Endodermal cell (in vitro differentiated cells): ENCODE measurements at regions not wholly inside any gene's neighbourhood (a gene's known extent, or its start where the extent isn't known, plus 50 kb on each side); places are given as distances from the start of the nearest gene placed in this dataset.

Source experiments
- DNase-seq: peaks from one replicate; pipeline ENCODE4 v3.0.0-alpha.2; 2017
- H3K27ac ChIP-seq: 2 replicates; pipeline ENCODE4 v1.5.1; 2013; ENCODE audit warnings: mild to moderate bottlenecking, low read depth, low read length, moderate library complexity
- H3K27me3 ChIP-seq: 2 replicates; pipeline ENCODE4 v1.6.1; 2013; ENCODE audit warnings: mild to moderate bottlenecking, low read length, moderate library complexity; ENCODE audit not compliant: insufficient read depth, control insufficient read depth, poor library complexity, severe bottlenecking
- H3K36me3 ChIP-seq: 2 replicates; pipeline ENCODE4 v1.7.0; 2013; ENCODE audit warnings: mild to moderate bottlenecking, low read length, moderate library complexity; ENCODE audit not compliant: control insufficient read depth, insufficient read depth
- H3K4me1 ChIP-seq: one replicate; pipeline ENCODE4 v1.7.0; 2013; ENCODE audit warnings: low read length; ENCODE audit not compliant: control insufficient read depth, insufficient read depth
- H3K4me3 ChIP-seq: 2 replicates; pipeline ENCODE4 v1.5.1; 2013; ENCODE audit warnings: mild to moderate bottlenecking, low read length, moderate library complexity
- H3K9ac ChIP-seq: 2 replicates; pipeline ENCODE4 v1.6.1; 2013; ENCODE audit warnings: mild to moderate bottlenecking, low read length, moderate library complexity; ENCODE audit not compliant: poor library complexity, severe bottlenecking; ENCODE audit errors: extremely low read depth
- H3K9me3 ChIP-seq: 2 replicates; pipeline ENCODE4 v1.6.1; 2013; ENCODE audit warnings: mild to moderate bottlenecking, low read length, moderate library complexity; ENCODE audit not compliant: control insufficient read depth
- H3K27ac Mint-ChIP-seq: 2 replicates; pipeline ENCODE4 v1.8.0; 2020; ENCODE audit warnings: mixed read lengths
- H3K27me3 Mint-ChIP-seq: 2 replicates; pipeline ENCODE4 v1.8.0; 2021; ENCODE audit warnings: mild to moderate bottlenecking, mixed read lengths; ENCODE audit not compliant: insufficient read depth
- H3K36me3 Mint-ChIP-seq: 2 replicates; pipeline ENCODE4 v1.8.0; 2020; ENCODE audit warnings: low read depth, mixed read lengths
- H3K4me1 Mint-ChIP-seq: 2 replicates; pipeline ENCODE4 v1.8.0; 2020; ENCODE audit warnings: mixed read lengths
- H3K4me3 Mint-ChIP-seq: 2 replicates; pipeline ENCODE4 v1.8.0; 2020; ENCODE audit warnings: mild to moderate bottlenecking, moderate library complexity, mixed read lengths
- H3K9me3 Mint-ChIP-seq: 2 replicates; pipeline ENCODE4 v1.8.0; 2020; ENCODE audit warnings: mild to moderate bottlenecking, mixed read lengths
- CTCF ChIP-seq: fragments of 200-600 bp; sonication (generic); conservative IDR thresholded peaks from 2 replicates; pipeline ENCODE4 v1.5.0; 2021; ENCODE audit warnings: antibody characterized with exemption, mild to moderate bottlenecking
- WGBS, 2 experiments: methylation state at CpG; one replicate each; pipeline versions ENCODE4 v1.1.5 to v1.1.7; 2013; ENCODE audit warnings: missing lambda C conversion rate in 2 of 2, mixed read lengths in 1 of 2; ENCODE audit not compliant: insufficient coverage in 1 of 2, insufficient read length in 1 of 2; 5-methylcytosine and 5-hydroxymethylcytosine counted together

- no peak overlapping the region for H3K4me3 Mint-ChIP-seq
- no peaks in the 10 kb centered on the region for H3K27me3 Mint-ChIP-seq
Observed at GRCh38 chr11:135073381-135073780, 661.3 kb upstream of the B3GAT1 start.

GRCh38 chr11:135069890-135070289 is 657.8 kb upstream of the B3GAT1 start:
- no peak overlapping the region for H3K9ac ChIP-seq
- H3K9me3 ChIP-seq, result peaks cover 5% of the 10 kb centered on the region
- H3K27ac ChIP-seq, result no peak overlapping the region
- H3K27ac Mint-ChIP-seq, result no peak overlapping the region
- no peaks in the 10 kb centered on the region for H3K4me1 ChIP-seq
- H3K9me3 Mint-ChIP-seq, result peaks cover 21% of the 10 kb centered on the region
- peaks cover 2% of the 10 kb centered on the region for H3K27me3 Mint-ChIP-seq
- H3K4me3 Mint-ChIP-seq, result no peak overlapping the region
- no peaks in the 10 kb centered on the region for H3K36me3 Mint-ChIP-seq
- no peaks in the 10 kb centered on the region for H3K36me3 ChIP-seq
- no peaks in the 10 kb centered on the region for H3K4me1 Mint-ChIP-seq
- no peaks in the 10 kb centered on the region for H3K27me3 ChIP-seq
- no peak for DNase-seq
- H3K4me3 ChIP-seq, result no peak overlapping the region
- 59 to 66% methylated on average over 4 of the region's 4 CpGs for WGBS, 2 experiments
- no peak for TF ChIP-seq CTCF

More at GRCh38 chr11:135073381-135073780, 661.3 kb upstream of the B3GAT1 start:
- Mint-ChIP-seq H3K9me3 (peaks cover 28% of the 10 kb centered on the region), H3K27ac (no peak overlapping the region), H3K36me3 (no peaks in the 10 kb centered on the region), H3K4me1 (no peaks in the 10 kb centered on the region)
- 67 to 80% methylated on average over 7 of the region's 7 CpGs for WGBS, 2 experiments
- H3K4me3 ChIP-seq, result no peak overlapping the region
- no peaks in the 10 kb centered on the region for H3K4me1 ChIP-seq
- no peak overlapping the region for H3K27ac ChIP-seq
- no peak for DNase-seq
- H3K36me3 ChIP-seq, result no peaks in the 10 kb centered on the region
- H3K27me3 ChIP-seq, result no peaks in the 10 kb centered on the region
- no peak overlapping the region for H3K9ac ChIP-seq
- no peak for TF ChIP-seq CTCF
- H3K9me3 ChIP-seq, result peaks cover 13% of the 10 kb centered on the region

GRCh38 chr11:135069063-135069462 is 657.0 kb upstream of the B3GAT1 start:
- no peak for TF ChIP-seq CTCF
- H3K9me3 Mint-ChIP-seq, result peaks cover 16% of the 10 kb centered on the region
- H3K4me3 Mint-ChIP-seq, result no peak overlapping the region
- 83 to 91% methylated on average over 10 to 11 of the region's 11 CpGs for WGBS, 2 experiments
- Histone ChIP-seq H3K36me3 (no peaks in the 10 kb centered on the region), H3K4me1 (no peaks in the 10 kb centered on the region), H3K9ac (no peak overlapping the region), H3K27ac (no peak overlapping the region), H3K27me3 (no peaks in the 10 kb centered on the region), H3K4me3 (no peak overlapping the region), H3K9me3 (no peaks in the 10 kb centered on the region)
- H3K36me3 Mint-ChIP-seq, result no peaks in the 10 kb centered on the region
- DNase-seq, result no peak
- no peaks in the 10 kb centered on the region for H3K4me1 Mint-ChIP-seq
- no peak overlapping the region for H3K27ac Mint-ChIP-seq
- H3K27me3 Mint-ChIP-seq, result peaks cover 2% of the 10 kb centered on the region
